ENCODE measurements at regions not wholly inside any gene's neighbourhood (a gene's known extent, or its start where the extent isn't known, plus 50 kb on each side); places are given as distances from the start of the nearest gene placed in this dataset.
"Not testable (repeated sequence)": the region's sequence is repeated elsewhere in the genome, so short reads cannot be mapped to it uniquely, and the experiment has no call there.

DNA sequence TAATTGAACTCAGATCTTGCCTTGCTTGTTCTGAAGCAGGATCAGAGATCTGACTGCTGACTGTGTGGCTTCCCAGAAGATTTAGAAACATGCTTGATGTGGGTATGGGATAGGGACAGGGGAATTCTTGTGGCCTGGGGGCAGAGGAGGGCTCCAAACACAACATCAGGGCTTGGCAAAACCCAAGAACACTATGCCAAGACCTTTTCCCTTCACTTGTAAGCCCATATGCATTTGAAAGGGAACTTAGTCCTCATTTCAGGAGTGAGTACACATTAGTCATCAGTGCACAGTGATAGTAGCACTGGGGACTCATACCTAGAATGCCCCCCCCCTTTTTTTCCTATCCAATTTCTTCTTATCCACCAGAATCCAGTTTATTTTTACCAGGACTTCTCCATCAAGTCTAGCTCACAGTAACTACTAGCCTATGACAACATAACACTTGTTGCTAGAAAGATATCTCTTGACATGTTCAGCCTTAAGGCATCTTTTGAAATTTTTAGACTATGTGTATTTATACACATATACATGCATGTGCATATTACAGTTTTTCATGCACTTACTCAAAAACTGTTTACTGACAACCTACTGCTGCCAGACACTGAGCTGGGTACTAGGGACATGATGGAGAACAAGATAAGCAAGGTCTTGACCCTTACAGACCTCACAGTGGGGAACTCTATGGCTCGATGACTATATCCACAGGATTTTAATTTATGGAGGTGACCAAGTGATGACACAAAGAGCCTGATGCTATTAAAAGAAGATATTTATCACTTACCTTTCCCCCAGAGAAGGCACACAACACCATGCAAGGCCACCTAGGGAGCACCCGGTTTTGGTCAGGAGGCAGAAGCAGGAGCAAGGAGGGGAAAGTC is 158.3 kb upstream of the MAP3K1 start:
- no peak for FAIRE-seq

DNA sequence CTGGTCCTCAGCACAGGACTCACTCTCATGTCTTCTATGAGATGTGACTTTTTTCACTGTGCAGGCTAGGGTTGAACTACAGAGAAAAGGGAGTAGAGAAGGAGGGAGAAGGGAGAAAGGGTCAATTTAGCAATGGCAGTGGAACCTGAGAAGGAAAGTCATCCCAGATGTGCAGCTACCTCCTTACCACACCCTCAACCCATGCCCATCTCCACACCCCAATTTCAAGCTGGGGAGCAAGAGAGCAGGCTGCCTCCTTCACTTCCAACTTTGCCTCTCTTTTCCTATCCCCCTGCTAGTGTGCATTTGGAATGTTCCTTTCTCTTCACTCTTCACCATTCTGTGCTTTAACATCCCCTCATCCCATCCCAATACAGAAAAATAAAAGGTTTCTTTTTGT is 163.5 kb upstream of the MAP3K1 start:
- FAIRE-seq = no peak

DNA sequence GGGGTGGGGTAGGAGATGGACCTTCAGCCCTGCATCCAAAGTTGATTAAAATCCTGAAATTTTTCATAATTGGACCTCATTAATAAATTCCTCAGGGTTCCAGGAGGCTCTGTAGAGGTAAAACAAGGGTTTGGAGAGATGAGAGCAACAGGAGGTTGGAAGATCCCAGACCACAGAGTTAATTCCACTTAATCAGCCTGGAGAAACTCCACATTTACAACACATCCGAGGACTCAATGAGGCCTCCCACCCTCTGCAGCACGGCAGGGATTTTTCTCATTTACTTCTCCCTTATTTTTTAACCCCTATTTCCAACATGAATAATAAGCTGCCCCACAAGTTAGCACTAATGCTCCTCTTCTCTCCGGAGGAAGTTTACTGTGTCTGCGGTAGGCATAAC is 165.0 kb upstream of the MAP3K1 start:
- FAIRE-seq = no peak

GRCh38 chr5:56649569-56649968 is 165.8 kb upstream of the MAP3K1 start:
- no peak for FAIRE-seq

GRCh38 chr5:56648460-56649034 is 166.8 kb upstream of the MAP3K1 start:
- FAIRE-seq = no peak

GRCh38 chr5:56647099-56647850 is 168.1 kb upstream of the MAP3K1 start:
- no peak for FAIRE-seq

GRCh38 chr5:56641635-56642260 is 173.6 kb upstream of the MAP3K1 start:
- no peak for FAIRE-seq

GRCh38 chr5:56640763-56641406 is 174.5 kb upstream of the MAP3K1 start:
- FAIRE-seq = no peak

DNA sequence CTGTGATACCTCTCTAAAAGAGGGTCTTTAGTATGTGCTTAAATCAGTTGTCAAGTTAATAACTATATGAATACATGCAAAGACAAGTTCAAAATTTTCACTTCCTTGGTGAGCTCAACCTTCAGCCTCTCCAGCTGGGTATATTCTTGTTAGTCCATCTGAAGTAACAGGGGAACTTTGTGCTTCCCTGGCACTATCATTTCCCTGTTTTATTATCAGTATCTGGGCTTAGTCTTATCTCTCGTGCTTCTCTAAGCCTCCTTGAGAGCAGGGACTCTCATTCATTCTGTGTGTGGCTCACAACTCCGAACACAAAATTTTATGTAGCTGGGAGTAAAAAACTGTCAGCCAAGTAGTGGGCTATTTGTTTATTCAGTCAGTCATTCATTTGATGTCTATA is 175.9 kb upstream of the MAP3K1 start:
- FAIRE-seq = no peak

DNA sequence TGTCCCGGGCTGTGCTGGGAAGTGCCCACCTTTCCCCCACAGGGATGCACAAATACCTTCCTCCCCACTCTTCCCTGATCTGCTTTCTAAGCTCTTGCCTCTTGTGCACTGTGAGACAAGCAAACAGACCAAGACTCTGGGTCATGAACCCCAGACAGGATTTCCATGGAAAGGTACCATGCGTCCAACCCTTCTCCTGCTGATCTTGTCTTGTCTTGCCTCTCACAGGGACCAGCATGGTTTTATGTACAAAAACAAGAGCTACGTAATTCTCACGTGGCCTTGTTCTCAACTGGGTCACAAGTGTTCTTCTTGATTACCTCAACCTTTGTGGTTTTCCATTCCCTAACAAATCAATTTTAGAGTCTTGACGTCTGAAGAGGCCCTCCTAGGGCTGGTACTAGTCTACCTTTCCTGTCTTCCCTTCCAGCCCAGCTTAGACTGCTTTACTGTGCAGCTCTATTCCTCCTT is 176.5 kb upstream of the MAP3K1 start:
- FAIRE-seq = no peak

GRCh38 chr5:56638061-56638621 is 177.2 kb upstream of the MAP3K1 start:
- FAIRE-seq = no peak

DNA sequence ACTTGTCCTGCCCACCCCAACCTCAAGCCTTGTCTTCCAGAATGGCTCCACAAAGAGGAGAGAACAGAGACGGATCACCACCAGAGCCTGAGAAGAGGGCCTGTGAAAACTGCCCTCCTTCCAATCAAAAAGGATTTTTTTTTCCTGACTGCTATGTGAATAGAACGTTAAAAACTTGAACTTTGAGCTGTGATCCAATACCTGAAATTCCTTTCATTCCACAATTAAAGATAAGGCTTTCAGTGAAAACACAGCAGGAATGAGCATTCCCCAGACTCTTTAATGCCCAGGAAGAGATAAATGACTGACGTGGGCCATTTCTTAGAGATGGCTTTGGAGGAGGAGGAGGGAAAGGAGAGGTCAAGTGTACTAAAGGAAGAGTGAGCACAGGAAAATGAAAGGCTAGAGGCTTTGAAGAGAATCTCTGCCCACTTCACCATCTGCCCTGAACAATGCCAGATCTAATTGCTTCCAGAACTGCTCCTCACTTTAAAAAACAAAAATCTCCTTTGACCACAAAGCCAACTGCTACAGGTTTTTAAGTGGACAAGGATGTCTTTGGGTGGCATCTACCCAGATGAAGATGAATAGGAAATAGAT is 177.9 kb upstream of the MAP3K1 start:
- FAIRE-seq = no peak

DNA sequence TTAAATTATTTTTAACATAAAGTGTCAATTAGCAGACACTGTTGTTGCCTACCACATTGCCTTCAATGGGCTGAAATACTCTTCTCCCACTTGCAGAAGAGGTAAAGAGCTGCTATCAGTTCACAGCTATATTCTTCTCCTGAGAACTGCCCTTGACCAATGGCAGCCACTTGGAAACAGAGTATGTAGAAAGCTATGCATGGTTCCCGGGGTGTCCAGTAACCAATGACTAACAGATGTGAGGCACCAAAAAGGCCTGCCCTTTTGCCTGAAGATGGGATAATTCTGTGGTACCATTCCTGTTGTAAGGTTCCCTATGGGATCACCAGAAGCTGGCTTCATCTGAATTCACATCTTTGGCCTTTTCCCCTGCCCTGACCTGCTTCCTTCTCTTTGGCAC is 181.4 kb upstream of the MAP3K1 start:
- FAIRE-seq = no peak

DNA sequence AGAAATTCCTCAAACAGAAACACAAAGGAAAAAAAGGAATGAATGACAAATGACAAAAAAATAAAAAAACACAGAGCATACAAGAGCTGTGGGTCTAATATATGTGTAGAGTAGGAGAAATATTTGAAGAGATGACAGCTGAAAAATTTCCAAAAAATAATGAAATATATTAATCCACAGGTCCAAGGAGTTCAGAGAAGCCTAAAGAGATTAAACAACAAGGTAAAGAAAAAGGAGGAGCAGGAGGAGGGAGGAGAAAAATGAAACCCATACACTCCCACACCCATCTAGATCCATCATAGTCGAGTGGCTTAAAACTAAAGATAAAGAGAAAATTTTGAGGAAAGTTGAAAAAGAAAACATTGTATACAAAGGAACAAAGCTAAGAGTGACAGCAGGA is 182.4 kb upstream of the MAP3K1 start:
- FAIRE-seq = no peak

GRCh38 chr5:56632199-56632598 is 183.2 kb upstream of the MAP3K1 start:
- FAIRE-seq = no peak

DNA sequence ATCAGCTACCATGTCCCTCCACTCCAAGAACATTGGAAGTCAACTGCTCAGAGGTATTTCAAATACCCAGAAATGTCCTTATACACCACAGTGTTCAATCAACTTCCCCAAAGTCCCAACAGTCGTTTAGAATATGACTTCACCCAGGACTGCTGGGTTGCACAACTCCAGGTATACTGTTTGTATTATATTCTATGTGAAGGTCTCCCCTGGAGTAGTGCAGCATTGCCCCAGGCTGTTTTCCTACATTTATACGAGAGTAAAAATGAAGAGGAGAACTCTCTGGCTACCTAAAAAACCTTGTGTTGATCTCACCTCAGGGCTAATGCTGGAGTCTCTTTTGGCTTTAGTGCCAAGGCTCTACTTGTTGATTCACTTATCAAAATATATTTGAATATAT is 183.6 kb upstream of the MAP3K1 start:
- FAIRE-seq = no peak

GRCh38 chr5:56628616-56629015 is 186.7 kb upstream of the MAP3K1 start:
- FAIRE-seq = not testable (repeated sequence)

DNA sequence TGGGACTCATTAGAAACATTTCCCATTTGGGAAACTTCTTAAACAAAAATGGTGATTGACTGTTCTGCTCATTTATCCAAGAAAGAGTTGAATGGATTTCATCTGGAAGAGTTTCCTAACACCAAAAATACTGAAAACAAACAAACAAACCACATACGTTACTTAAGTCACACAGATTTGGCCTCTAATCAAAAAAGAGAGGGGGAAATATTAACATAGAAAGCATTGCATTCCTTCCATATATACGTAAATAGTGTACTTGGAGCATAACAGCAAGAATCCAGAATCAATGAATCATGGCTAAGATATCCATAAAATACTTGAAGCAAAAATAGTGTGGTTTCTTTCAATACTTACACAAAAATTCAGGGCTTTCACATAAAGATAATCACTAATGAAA is 189.8 kb upstream of the MAP3K1 start:
- no peak for FAIRE-seq

DNA sequence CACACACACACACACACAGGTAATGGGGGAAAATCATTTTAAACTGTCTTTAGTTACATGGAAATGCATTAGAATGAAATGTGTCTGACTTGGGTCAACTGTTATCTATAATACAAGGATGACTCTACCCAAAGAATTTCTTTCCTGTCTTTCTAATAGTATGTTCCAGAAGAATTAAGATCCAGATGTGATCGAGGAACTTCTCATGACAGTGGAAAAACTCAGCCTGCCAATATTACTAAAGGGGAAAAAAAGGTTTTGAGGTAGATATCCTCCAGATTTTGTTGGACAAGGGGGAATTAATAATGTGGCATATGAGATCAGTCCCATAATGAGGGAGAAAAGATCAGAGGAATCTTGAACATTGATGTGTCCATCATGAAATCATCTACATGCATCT is 190.6 kb upstream of the MAP3K1 start:
- no peak for FAIRE-seq

DNA sequence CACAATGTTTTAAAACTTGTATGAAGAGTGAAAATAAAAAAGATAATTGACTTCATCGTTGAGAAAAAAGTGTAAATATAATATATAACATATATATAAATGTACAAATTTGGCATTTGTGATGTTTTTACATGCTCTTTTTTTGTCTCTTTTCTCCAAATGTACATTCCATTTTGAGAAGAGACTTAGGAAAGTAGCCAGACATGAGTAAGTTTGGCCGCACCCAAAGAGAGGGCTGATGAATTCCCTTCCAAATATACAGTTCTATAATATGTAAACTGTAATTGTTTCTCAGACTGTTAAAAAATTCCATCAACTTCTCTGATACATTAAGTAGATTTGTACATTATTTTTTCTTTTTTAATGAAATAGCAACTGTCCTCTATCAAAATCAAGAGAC is 193.2 kb upstream of the MAP3K1 start:
- FAIRE-seq = no peak

- FAIRE-seq = no peak
Observed at GRCh38 chr5:56620903-56621677, 194.3 kb upstream of the MAP3K1 start.

Data from G401.6 (cell line).